NT2/D1 (cell line): ENCODE measurements at regions not wholly inside any gene's neighbourhood (a gene's known extent, or its start where the extent isn't known, plus 50 kb on each side); places are given as distances from the start of the nearest gene placed in this dataset.

Experiments used
- SUZ12 ChIP-seq: IDR thresholded peaks from 2 replicates; pipeline ENCODE4 v1.6.1; 2011; ENCODE audit not compliant: insufficient read length, insufficient read depth; ENCODE audit errors: extremely low read depth
- YY1 ChIP-seq: IDR thresholded peaks from 2 replicates; pipeline ENCODE4 v1.6.1; 2011; ENCODE audit not compliant: insufficient read length, insufficient read depth
- ZNF274 ChIP-seq: IDR thresholded peaks from 2 replicates; pipeline ENCODE4 v1.6.1; 2011; ENCODE audit warnings: mild to moderate bottlenecking, low read depth, low read length

- TF ChIP-seq YY1: no peak
- TF ChIP-seq SUZ12: no peak
- no peak for TF ChIP-seq ZNF274
Observed at GRCh38 chr11:95335989-95336388, 105.0 kb upstream of the SESN3 start.
